Fibroblast of villous mesenchyme (primary cell): ENCODE measurements at regions not wholly inside any gene's neighbourhood (a gene's known extent, or its start where the extent isn't known, plus 50 kb on each side); places are given as distances from the start of the nearest gene placed in this dataset.

Experiments used
- DNase-seq: peaks from one replicate; pipeline ENCODE4 v3.0.0-alpha.2; 2010; ENCODE audit warnings: low read depth
- H3K4me3 ChIP-seq: 2 replicates; pipeline ENCODE4 v1.5.1; 2011; ENCODE audit warnings: low read depth, mild to moderate bottlenecking, low read length
- TF ChIP-seq, protein P1 (sequence below): IDR thresholded peaks from 2 replicates; pipeline ENCODE4 v1.5.1; 2012; ENCODE audit warnings: low read depth, mild to moderate bottlenecking, low read length; ENCODE audit not compliant: insufficient read depth

DNA sequence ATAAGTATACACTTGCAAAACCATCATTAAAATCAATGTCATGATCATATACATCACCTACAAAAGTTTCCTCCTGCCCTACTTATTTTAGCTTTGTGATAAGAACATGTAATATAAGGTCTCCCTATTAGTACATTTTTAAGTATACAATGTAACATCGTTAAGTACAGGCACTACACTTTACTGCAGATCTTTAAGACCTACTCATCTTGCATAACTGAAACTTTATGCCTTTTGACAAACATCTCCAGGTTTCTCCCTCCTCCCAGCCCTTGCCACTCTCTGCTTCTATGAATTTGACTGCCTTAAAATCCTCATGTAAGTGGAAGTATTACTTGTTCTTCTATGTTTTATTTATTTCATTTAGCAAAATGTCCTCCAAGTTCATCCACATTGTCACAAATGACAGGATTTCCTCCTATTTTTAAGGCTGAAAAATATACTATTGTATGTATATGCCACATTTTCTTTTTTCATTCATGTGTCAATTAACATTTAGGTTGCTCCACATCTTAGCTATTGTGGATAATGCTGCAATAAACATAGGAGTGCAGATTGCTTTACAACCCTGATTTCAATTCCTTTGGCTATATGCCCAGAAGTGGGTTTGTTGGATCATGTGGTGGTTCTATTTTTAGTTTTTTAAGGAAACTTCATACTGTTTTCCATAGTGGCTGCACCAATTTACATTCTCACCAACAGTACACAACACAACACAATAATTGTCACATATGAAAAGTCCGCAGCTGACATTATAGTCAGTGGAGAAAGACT lies 471.1 kb upstream of the ANO3 start:
- H3K4me3 ChIP-seq: no peak overlapping the region
- DNase-seq: peak; percentile 14
- TF ChIP-seq, protein P1, sequence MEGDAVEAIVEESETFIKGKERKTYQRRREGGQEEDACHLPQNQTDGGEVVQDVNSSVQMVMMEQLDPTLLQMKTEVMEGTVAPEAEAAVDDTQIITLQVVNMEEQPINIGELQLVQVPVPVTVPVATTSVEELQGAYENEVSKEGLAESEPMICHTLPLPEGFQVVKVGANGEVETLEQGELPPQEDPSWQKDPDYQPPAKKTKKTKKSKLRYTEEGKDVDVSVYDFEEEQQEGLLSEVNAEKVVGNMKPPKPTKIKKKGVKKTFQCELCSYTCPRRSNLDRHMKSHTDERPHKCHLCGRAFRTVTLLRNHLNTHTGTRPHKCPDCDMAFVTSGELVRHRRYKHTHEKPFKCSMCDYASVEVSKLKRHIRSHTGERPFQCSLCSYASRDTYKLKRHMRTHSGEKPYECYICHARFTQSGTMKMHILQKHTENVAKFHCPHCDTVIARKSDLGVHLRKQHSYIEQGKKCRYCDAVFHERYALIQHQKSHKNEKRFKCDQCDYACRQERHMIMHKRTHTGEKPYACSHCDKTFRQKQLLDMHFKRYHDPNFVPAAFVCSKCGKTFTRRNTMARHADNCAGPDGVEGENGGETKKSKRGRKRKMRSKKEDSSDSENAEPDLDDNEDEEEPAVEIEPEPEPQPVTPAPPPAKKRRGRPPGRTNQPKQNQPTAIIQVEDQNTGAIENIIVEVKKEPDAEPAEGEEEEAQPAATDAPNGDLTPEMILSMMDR: no peak

- DNase-seq: no peak
- TF ChIP-seq, protein P1: no peak
Observed at GRCh38 chr11:25862159-25862558, 469.8 kb upstream of the ANO3 start.

DNA sequence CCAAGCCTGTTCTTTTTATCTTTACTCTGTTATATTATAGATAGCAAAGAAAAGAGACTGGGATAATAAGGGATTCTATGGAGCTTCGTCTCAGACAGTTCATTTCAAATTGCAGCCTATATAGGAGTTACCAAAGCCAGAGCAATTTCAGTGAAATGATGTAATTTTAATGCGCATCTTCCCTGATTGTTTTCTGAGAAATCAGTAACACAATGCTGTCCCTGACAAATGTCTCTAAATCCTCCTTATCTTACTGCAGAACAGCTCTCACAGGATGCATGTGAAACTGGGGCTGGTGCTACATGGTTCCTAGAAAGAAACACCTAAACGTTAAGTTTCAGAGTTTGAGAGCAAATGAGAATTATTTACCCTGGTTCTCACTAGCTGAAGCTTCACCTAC lies 467.9 kb upstream of the ANO3 start:
- no peak for DNase-seq
- TF ChIP-seq, protein P1: no peak

More at GRCh38 chr11:25862159-25862558, 469.8 kb upstream of the ANO3 start:
- no peak overlapping the region for H3K4me3 ChIP-seq

GRCh38 chr11:25876456-25876965 lies 455.4 kb upstream of the ANO3 start:
- TF ChIP-seq, protein P1: no peak

More for the DNA sequence above, 467.9 kb upstream of the ANO3 start:
- H3K4me3 ChIP-seq: no peak overlapping the region

DNA sequence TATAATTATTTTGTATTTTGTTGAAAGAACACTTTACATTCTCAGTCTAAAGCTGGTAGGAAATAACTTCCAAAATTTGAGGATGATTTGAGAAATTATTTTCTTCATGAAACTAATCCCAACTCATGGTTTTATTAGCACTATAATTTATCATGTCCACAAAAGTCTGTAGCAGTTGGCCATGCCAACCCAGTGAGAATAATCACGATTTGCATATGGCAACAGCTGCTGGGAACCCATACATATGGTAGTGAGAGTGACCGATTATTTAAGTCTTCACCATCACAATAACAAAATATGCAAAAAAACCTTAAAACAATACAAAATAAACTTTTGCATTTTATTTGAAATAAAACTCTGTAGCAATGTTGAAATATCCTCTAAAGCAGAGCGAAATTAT lies 445.9 kb upstream of the ANO3 start:
- DNase-seq: no peak
- TF ChIP-seq, protein P1: no peak
- H3K4me3 ChIP-seq: no peak overlapping the region

More at GRCh38 chr11:25876456-25876965, 455.4 kb upstream of the ANO3 start:
- H3K4me3 ChIP-seq: no peak overlapping the region
- no peak for DNase-seq

GRCh38 chr11:25890626-25891260 lies 441.2 kb upstream of the ANO3 start:
- DNase-seq: no peak
- TF ChIP-seq, protein P1: no peak
- H3K4me3 ChIP-seq: no peak overlapping the region
